ENCODE measurements at regions not wholly inside any gene's neighbourhood (a gene's known extent, or its start where the extent isn't known, plus 50 kb on each side); places are given as distances from the start of the nearest gene placed in this dataset.

- Histone ChIP-seq H3K9me1 (ENCODE audit: control insufficient read depth, insufficient read depth, low read length) (no peaks in the 10 kb centered on the region), H3K9ac (ENCODE audit: insufficient read depth in 1 of 2, low read depth in 2 of 2, low read length in 2 of 2) (no peak overlapping the region), H3K27me3 (ENCODE audit: control insufficient read depth in 2 of 2, insufficient read depth in 2 of 2, low read length in 2 of 2) (no peaks in the 10 kb centered on the region), H4K20me1 (replicated peaks; ENCODE audit: control insufficient read depth, insufficient read depth, low read length) (no peaks in the 10 kb centered on the region), H3K4me1 (replicated peaks in 1 of 2; ENCODE audit: control insufficient read depth in 2 of 2, insufficient read depth in 2 of 2, low read length in 2 of 2) (no peaks in the 10 kb centered on the region), H2AFZ (ENCODE audit: low read depth, low read length) (no peak overlapping the region), H3K4me3 (no peak overlapping the region), H3K79me2 (ENCODE audit: control insufficient read depth, insufficient read depth, low read length) (no peaks in the 10 kb centered on the region), H3K4me2 (ENCODE audit: insufficient read depth, low read length) (no peak overlapping the region), H3K9me3 (replicated peaks; ENCODE audit: control insufficient read depth, insufficient read depth, low read depth, low read length) (no peaks in the 10 kb centered on the region), H3K36me3 (ENCODE audit: control insufficient read depth, insufficient read depth, low read length) (no peaks in the 10 kb centered on the region), H3K27ac (ENCODE audit: extremely low read depth, low read depth, low read length) (no peak overlapping the region)
- TF ChIP-seq ZNF41 (CRISPR knock-in tag; conservative IDR thresholded peaks at IDR 0.05) (no peak), ZNF277 (CRISPR knock-in tag; IDR thresholded peaks at IDR 0.05; ENCODE audit: borderline replicate concordance) (no peak), DLX4 (CRISPR knock-in tag; IDR thresholded peaks at IDR 0.05) (no peak), VEZF1 (CRISPR knock-in tag; IDR thresholded peaks at IDR 0.05) (no peak), TCF15 (CRISPR knock-in tag; IDR thresholded peaks at IDR 0.05) (no peak), ZBTB8A (IDR thresholded peaks at IDR 0.05; ENCODE audit: partially characterized antibody) (no peak), ZC3H8 (IDR thresholded peaks at IDR 0.05) (no peak), HDAC2 (IDR thresholded peaks at IDR 0.05) (no peak), E2F8 (IDR thresholded peaks at IDR 0.05; ENCODE audit: low read depth, partially characterized antibody) (no peak), PHB (CRISPR knock-in tag; IDR thresholded peaks at IDR 0.05) (no peak), ZNF76 (CRISPR knock-in tag; IDR thresholded peaks at IDR 0.05; ENCODE audit: borderline replicate concordance) (no peak)
- FAIRE-seq (no peak), DNase-seq (ENCODE audit: extremely low read depth in 1 of 4, low spot score in 3 of 4) (no peak), ATAC-seq (no peak)
- intact Hi-C loops (cut with micrococcal nuclease) (no loop called here), in situ Hi-C loops (cut with MboI) (no loop called here)
- CTCF ChIA-PET (ENCODE audit: low intra/inter-chr PET ratio) = interaction anchor here (0.5 kb wide), 1 partner anchor 660 kb away, joined by 3 read pairs; no protein-coding TSS in a partner anchor
- BruUV-seq (replicated peaks) = no TSS peak
- POLR2A ChIA-PET = no interaction called here
- 8% methylated on average over 2 of the region's 2 CpGs for WGBS (ENCODE audit: insufficient coverage, low coverage, missing lambda C conversion rate)
These were observed 172.2 kb upstream of the SCN7A start for GRCh38 chr2:166665991-166666940.

All from K562 (cell line).